ENCODE measurements at regions not wholly inside any gene's neighbourhood (a gene's known extent, or its start where the extent isn't known, plus 50 kb on each side); places are given as distances from the start of the nearest gene placed in this dataset.

DNA sequence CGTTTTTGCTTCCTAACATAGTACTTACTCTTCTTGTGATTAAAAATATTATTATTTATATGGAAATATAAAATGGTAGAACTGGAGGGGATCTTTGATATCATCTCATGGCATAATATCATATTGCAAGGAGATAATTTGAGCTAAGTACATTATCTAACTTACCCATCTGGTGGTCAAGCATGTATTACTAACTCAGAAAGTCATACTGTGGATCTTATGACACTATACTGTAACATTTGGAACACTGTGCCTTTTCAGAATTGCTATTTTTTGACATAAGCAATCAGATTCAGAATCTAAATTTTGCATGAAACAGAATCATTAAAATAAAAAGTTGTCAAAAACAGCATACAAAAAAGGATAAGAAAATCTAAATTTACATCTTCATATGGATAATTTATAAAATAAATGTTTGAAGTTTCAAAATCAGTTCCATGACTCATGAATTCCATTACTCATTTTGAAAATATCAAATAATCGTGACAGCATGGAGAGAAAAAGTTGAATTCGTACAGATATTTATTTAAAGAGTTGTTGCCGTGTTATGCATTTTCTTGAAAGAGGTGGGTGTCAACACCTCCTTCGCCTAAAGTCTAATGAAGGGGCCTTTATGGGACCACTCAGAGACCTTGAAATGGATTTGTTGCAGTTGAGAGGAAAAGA is 928.1 kb downstream of the PDHA2 start:
- Histone ChIP-seq H3K27ac (ENCODE audit: control insufficient read depth, insufficient read depth, low read length) (no peak overlapping the region), H3K9ac (ENCODE audit: control insufficient read depth, extremely low read depth, insufficient read depth, low read length) (no peak overlapping the region), H3K9me1 (ENCODE audit: control insufficient read depth, extremely low read depth, insufficient read depth, low read length) (no peaks in the 10 kb centered on the region), H4K20me1 (ENCODE audit: control insufficient read depth, extremely low read depth, insufficient read depth, low read length) (no peaks in the 10 kb centered on the region), H3K27me3 (ENCODE audit: control insufficient read depth, extremely low read depth, insufficient read depth, low read length) (no peaks in the 10 kb centered on the region), H3K9me3 (ENCODE audit: control insufficient read depth, low read depth, low read length) (peaks cover 2% of the 10 kb centered on the region), H3K4me2 (ENCODE audit: control insufficient read depth, extremely low read depth, insufficient read depth, low read depth, low read length) (no peak overlapping the region), H3K79me2 (ENCODE audit: control insufficient read depth, insufficient read depth, low read length) (no peaks in the 10 kb centered on the region), H3K4me3 (ENCODE audit: control insufficient read depth in 2 of 3, extremely low read depth in 1 of 3, insufficient read depth in 2 of 3, low read depth in 1 of 3, low read length in 3 of 3) (no peak overlapping the region), H3K4me1 (ENCODE audit: control insufficient read depth, extremely low read depth, insufficient read depth, low read length) (no peaks in the 10 kb centered on the region), H2AFZ (ENCODE audit: control insufficient read depth, low read length) (no peak overlapping the region), H3K36me3 (ENCODE audit: control insufficient read depth in 2 of 2, extremely low read depth in 1 of 2, insufficient read depth in 2 of 2, low read length in 2 of 2) (no peaks in the 10 kb centered on the region)
- dilution Hi-C loops (cut with MboI; ENCODE audit: extremely low pct_ligation_motif_present, low sequenced_read_pairs): no loop called here
- no peak for FAIRE-seq
- TF ChIP-seq EZH2 (IDR thresholded peaks at IDR 0.05; ENCODE audit: low read length): no peak
- TF ChIP-seq, protein P1, sequence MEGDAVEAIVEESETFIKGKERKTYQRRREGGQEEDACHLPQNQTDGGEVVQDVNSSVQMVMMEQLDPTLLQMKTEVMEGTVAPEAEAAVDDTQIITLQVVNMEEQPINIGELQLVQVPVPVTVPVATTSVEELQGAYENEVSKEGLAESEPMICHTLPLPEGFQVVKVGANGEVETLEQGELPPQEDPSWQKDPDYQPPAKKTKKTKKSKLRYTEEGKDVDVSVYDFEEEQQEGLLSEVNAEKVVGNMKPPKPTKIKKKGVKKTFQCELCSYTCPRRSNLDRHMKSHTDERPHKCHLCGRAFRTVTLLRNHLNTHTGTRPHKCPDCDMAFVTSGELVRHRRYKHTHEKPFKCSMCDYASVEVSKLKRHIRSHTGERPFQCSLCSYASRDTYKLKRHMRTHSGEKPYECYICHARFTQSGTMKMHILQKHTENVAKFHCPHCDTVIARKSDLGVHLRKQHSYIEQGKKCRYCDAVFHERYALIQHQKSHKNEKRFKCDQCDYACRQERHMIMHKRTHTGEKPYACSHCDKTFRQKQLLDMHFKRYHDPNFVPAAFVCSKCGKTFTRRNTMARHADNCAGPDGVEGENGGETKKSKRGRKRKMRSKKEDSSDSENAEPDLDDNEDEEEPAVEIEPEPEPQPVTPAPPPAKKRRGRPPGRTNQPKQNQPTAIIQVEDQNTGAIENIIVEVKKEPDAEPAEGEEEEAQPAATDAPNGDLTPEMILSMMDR (optimal IDR thresholded peaks at IDR 0.05 in 1 of 3, IDR thresholded peaks at IDR 0.05 in 1 of 3, conservative IDR thresholded peaks at IDR 0.05 in 1 of 3; ENCODE audit: extremely low read depth in 1 of 3, insufficient read depth in 2 of 3, low read length in 3 of 3): no peak
- no peak for DNase-seq (ENCODE audit: low read depth, low spot score)

DNA sequence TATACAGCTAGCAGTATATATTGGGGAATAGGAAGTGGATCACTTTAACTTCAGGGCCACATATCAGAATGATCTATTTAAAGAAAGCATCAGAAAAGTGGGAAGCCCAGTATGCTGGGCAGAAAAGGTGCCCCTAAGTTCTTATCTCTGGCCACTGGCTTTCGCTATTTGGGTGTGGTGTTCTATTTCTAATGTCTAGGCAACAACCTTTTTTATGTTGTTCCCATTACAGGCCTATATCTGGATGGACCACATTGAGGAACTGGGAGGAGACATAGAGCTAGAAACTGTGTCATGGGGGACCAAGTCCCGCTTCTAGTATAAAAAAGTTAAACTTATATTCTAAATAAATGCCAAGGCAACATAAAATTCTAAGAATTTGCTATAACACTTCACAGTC is 935.6 kb downstream of the PDHA2 start:
- H3K9me1 ChIP-seq (ENCODE audit: control insufficient read depth, extremely low read depth, insufficient read depth, low read length): no peaks in the 10 kb centered on the region
- no peak overlapping the region for H2AFZ ChIP-seq (ENCODE audit: control insufficient read depth, low read length)
- H3K4me2 ChIP-seq (ENCODE audit: control insufficient read depth, extremely low read depth, insufficient read depth, low read depth, low read length): no peak overlapping the region
- DNase-seq (ENCODE audit: low read depth, low spot score): no peak
- TF ChIP-seq, protein P1 (optimal IDR thresholded peaks at IDR 0.05 in 1 of 3, IDR thresholded peaks at IDR 0.05 in 1 of 3, conservative IDR thresholded peaks at IDR 0.05 in 1 of 3; ENCODE audit: extremely low read depth in 1 of 3, insufficient read depth in 2 of 3, low read length in 3 of 3): no peak
- no peak for TF ChIP-seq EZH2 (IDR thresholded peaks at IDR 0.05; ENCODE audit: low read length)
- dilution Hi-C loops (cut with MboI; ENCODE audit: extremely low pct_ligation_motif_present, low sequenced_read_pairs): no loop called here
- no peak overlapping the region for H3K9ac ChIP-seq (ENCODE audit: control insufficient read depth, extremely low read depth, insufficient read depth, low read length)
- no peak for FAIRE-seq
- no peaks in the 10 kb centered on the region for H4K20me1 ChIP-seq (ENCODE audit: control insufficient read depth, extremely low read depth, insufficient read depth, low read length)
- no peaks in the 10 kb centered on the region for H3K79me2 ChIP-seq (ENCODE audit: control insufficient read depth, insufficient read depth, low read length)
- H3K4me3 ChIP-seq (ENCODE audit: control insufficient read depth in 2 of 3, extremely low read depth in 1 of 3, insufficient read depth in 2 of 3, low read depth in 1 of 3, low read length in 3 of 3): no peak overlapping the region
- H3K4me1 ChIP-seq (ENCODE audit: control insufficient read depth, extremely low read depth, insufficient read depth, low read length): no peaks in the 10 kb centered on the region
- no peaks in the 10 kb centered on the region for H3K36me3 ChIP-seq (ENCODE audit: control insufficient read depth in 2 of 2, extremely low read depth in 1 of 2, insufficient read depth in 2 of 2, low read length in 2 of 2)
- H3K27me3 ChIP-seq (ENCODE audit: control insufficient read depth, extremely low read depth, insufficient read depth, low read length): no peaks in the 10 kb centered on the region
- H3K27ac ChIP-seq (ENCODE audit: control insufficient read depth, insufficient read depth, low read length): no peak overlapping the region
- no peaks in the 10 kb centered on the region for H3K9me3 ChIP-seq (ENCODE audit: control insufficient read depth, low read depth, low read length)

All from keratinocyte (primary cell).